HEK293 (cell line): ENCODE measurements at regions not wholly inside any gene's neighbourhood (a gene's known extent, or its start where the extent isn't known, plus 50 kb on each side); places are given as distances from the start of the nearest gene placed in this dataset.

Experiments used
- CTCF ChIA-PET: fragments of 350-600 bp; formaldehyde crosslinking; extraction: SDS; loops from one replicate; lab custom pipeline; 2021; ENCODE audit warnings: antibody characterized with exemption; lab: Yijun Ruan, JAX
- POLR2A ChIA-PET: fragments of 300-600 bp; formaldehyde crosslinking; extraction: SDS; loops from one replicate; lab custom pipeline; 2020; ENCODE audit warnings: antibody characterized with exemption, inconsistent platforms; lab: Yijun Ruan, JAX
- H3K27ac ChIP-seq: fragments of 200-500 bp; sonication (Bioruptor generic); 2 replicates; pipeline ENCODE4 v1.5.1; 2014; ENCODE audit warnings: low read depth, low read length, control low read depth, inconsistent platforms; ENCODE audit errors: extremely low read depth
- H3K36me3 ChIP-seq, 2 experiments: fragments of 200-500 bp in 1 of 2; sonication (Bioruptor generic) in 1 of 2; 1 replicate in 1 of 2; 2 replicates in 1 of 2; pipeline ENCODE4 v1.5.1; 2014 to 2017; ENCODE audit warnings: inconsistent platforms in 2 of 2, low read length in 2 of 2; ENCODE audit not compliant: control insufficient read depth in 2 of 2, insufficient read depth in 1 of 2
- H3K4me1 ChIP-seq: fragments of 200-500 bp; sonication (Bioruptor generic); 2 replicates; pipeline ENCODE4 v1.5.1; 2014; ENCODE audit warnings: mild to moderate bottlenecking, low read length, inconsistent platforms; ENCODE audit not compliant: control insufficient read depth, insufficient read depth
- H3K4me3 ChIP-seq: 2 replicates; pipeline ENCODE4 v1.5.1; 2011; ENCODE audit warnings: low read depth, mild to moderate bottlenecking, control low read depth, low read length, moderate library complexity
- H3K9me3 ChIP-seq: fragments of 200-500 bp; sonication (Bioruptor generic); 2 replicates; pipeline ENCODE4 v1.5.1; 2014; ENCODE audit warnings: low read depth, low read length, inconsistent platforms; ENCODE audit not compliant: control insufficient read depth, insufficient read depth
- FEZF1 ChIP-seq: fragments of 450-650 bp; formaldehyde crosslinking; IDR thresholded peaks from 2 replicates; pipeline ENCODE4 v1.5.1; 2016; ENCODE audit warnings: missing biosample characterization, missing genetic modification characterization
- KLF7 ChIP-seq: fragments of 450-650 bp; formaldehyde crosslinking; IDR thresholded peaks from 2 replicates; pipeline ENCODE4 v1.5.1; 2016; ENCODE audit warnings: missing biosample characterization, missing genetic modification characterization, borderline replicate concordance
- MYNN ChIP-seq: fragments of 450-650 bp; formaldehyde crosslinking; IDR thresholded peaks from 2 replicates; pipeline ENCODE4 v1.5.1; 2016; ENCODE audit warnings: missing biosample characterization, missing genetic modification characterization, borderline replicate concordance
- PRDM2 ChIP-seq: fragments of 450-650 bp; formaldehyde crosslinking; IDR thresholded peaks from 2 replicates; pipeline ENCODE4 v1.5.1; 2016; ENCODE audit warnings: missing biosample characterization, missing genetic modification characterization, borderline replicate concordance
- TSHZ1 ChIP-seq: fragments of 450-650 bp; formaldehyde crosslinking; IDR thresholded peaks from 2 replicates; pipeline ENCODE4 v1.5.1; 2016; ENCODE audit warnings: missing biosample characterization, missing genetic modification characterization, borderline replicate concordance
- YY2 ChIP-seq: fragments of 450-650 bp; formaldehyde crosslinking; IDR thresholded peaks from 2 replicates; pipeline ENCODE4 v1.5.1; 2016; ENCODE audit warnings: missing biosample characterization, missing genetic modification characterization
- ZBTB6 ChIP-seq: fragments of 450-650 bp; formaldehyde crosslinking; IDR thresholded peaks from 2 replicates; pipeline ENCODE4 v1.5.1; 2017; ENCODE audit warnings: missing biosample characterization, missing genetic modification characterization
- ZEB2 ChIP-seq: fragments of 450-650 bp; formaldehyde crosslinking; IDR thresholded peaks from 2 replicates; pipeline ENCODE4 v1.5.1; 2016; ENCODE audit warnings: missing biosample characterization, missing genetic modification characterization
- ZFP3 ChIP-seq: fragments of 450-650 bp; formaldehyde crosslinking; IDR thresholded peaks from 2 replicates; pipeline ENCODE4 v1.5.1; 2016; ENCODE audit warnings: low read depth, missing biosample characterization, missing genetic modification characterization
- ZNF114 ChIP-seq: fragments of 450-650 bp; formaldehyde crosslinking; IDR thresholded peaks from 2 replicates; pipeline ENCODE4 v1.5.0; 2017; ENCODE audit warnings: missing biosample characterization, missing genetic modification characterization
- ZNF18 ChIP-seq: fragments of 450-650 bp; formaldehyde crosslinking; IDR thresholded peaks from 2 replicates; pipeline ENCODE4 v1.5.1; 2016; ENCODE audit warnings: missing biosample characterization, missing genetic modification characterization
- ZNF2 ChIP-seq: fragments of 450-650 bp; formaldehyde crosslinking; IDR thresholded peaks from 2 replicates; pipeline ENCODE4 v1.5.1; 2016; ENCODE audit warnings: missing biosample characterization, missing genetic modification characterization
- ZNF280D ChIP-seq: fragments of 450-650 bp; formaldehyde crosslinking; IDR thresholded peaks from 2 replicates; pipeline ENCODE4 v1.5.1; 2016; ENCODE audit warnings: missing biosample characterization, missing genetic modification characterization
- ZNF311 ChIP-seq: fragments of 450-650 bp; formaldehyde crosslinking; IDR thresholded peaks from 2 replicates; pipeline ENCODE4 v1.5.1; 2017; ENCODE audit warnings: missing biosample characterization, missing genetic modification characterization, borderline replicate concordance
- ZNF366 ChIP-seq: fragments of 450-650 bp; formaldehyde crosslinking; conservative IDR thresholded peaks from 2 replicates; pipeline ENCODE4 v1.5.1; 2016; ENCODE audit warnings: missing biosample characterization, missing genetic modification characterization
- ZNF658 ChIP-seq: fragments of 450-650 bp; formaldehyde crosslinking; IDR thresholded peaks from 2 replicates; pipeline ENCODE4; 2016; ENCODE audit warnings: missing biosample characterization, missing genetic modification characterization
- ZNF660 ChIP-seq: fragments of 450-650 bp; IDR thresholded peaks from 2 replicates; pipeline ENCODE4 v1.5.1; 2018; ENCODE audit warnings: missing biosample characterization, mild to moderate bottlenecking, missing genetic modification characterization
- ZNF785 ChIP-seq: fragments of 450-650 bp; formaldehyde crosslinking; IDR thresholded peaks from 2 replicates; pipeline ENCODE4 v1.5.1; 2016; ENCODE audit warnings: missing biosample characterization, missing genetic modification characterization
- ZSCAN4 ChIP-seq: fragments of 450-650 bp; formaldehyde crosslinking; IDR thresholded peaks from 2 replicates; pipeline ENCODE4 v1.5.1; 2017; ENCODE audit warnings: missing biosample characterization, missing genetic modification characterization

GRCh38 chr18:40841063-40841462, 1114.0 kb upstream of the PIK3C3 start (continued):
- TF ChIP-seq ZNF280D (tag by site-specific recombination), result no peak
- no peak for TF ChIP-seq ZNF785
- TF ChIP-seq ZNF660 (tag by site-specific recombination), result no peak
- TF ChIP-seq FEZF1 (tag by site-specific recombination), result no peak
- no peak for TF ChIP-seq TSHZ1 (tag by site-specific recombination)
- no peak for TF ChIP-seq ZFP3 (tag by site-specific recombination)
- TF ChIP-seq ZNF366, result no peak

- no peaks in the 10 kb centered on the region for H3K9me3 ChIP-seq
- no peaks in the 10 kb centered on the region for H3K4me1 ChIP-seq
- no peaks in the 10 kb centered on the region for H3K36me3 ChIP-seq
- ChIA-PET CTCF (no interaction called here), POLR2A (no interaction called here)
- no peak overlapping the region for H3K4me3 ChIP-seq
- no peak overlapping the region for H3K27ac ChIP-seq
- TF ChIP-seq ZEB2, result no peak
- no peak for TF ChIP-seq ZNF114 (tag by site-specific recombination)
- no peak for TF ChIP-seq ZNF2 (tag by site-specific recombination)
- no peak for TF ChIP-seq MYNN (tag by site-specific recombination)
- TF ChIP-seq ZNF658 (tag by site-specific recombination), result no peak
- no peak for TF ChIP-seq PRDM2 (tag by site-specific recombination)
- TF ChIP-seq ZNF311, result no peak
- TF ChIP-seq YY2 (tag by site-specific recombination), result no peak
- TF ChIP-seq ZSCAN4, result no peak
- no peak for TF ChIP-seq ZNF18 (tag by site-specific recombination)
- no peak for TF ChIP-seq ZBTB6 (tag by site-specific recombination)
- TF ChIP-seq KLF7, result no peak
Observed at GRCh38 chr18:40832362-40832761, 1122.7 kb upstream of the PIK3C3 start.
